GM19455 (cell line): ENCODE measurements at regions not wholly inside any gene's neighbourhood (a gene's known extent, or its start where the extent isn't known, plus 50 kb on each side); places are given as distances from the start of the nearest gene placed in this dataset.

Experiments used
- ATAC-seq: cut with Tn5 transposase; IDR thresholded peaks from one replicate; pipeline ENCODE4 v1.9.1; 2021; ENCODE audit not compliant: unreplicated experiment

DNA sequence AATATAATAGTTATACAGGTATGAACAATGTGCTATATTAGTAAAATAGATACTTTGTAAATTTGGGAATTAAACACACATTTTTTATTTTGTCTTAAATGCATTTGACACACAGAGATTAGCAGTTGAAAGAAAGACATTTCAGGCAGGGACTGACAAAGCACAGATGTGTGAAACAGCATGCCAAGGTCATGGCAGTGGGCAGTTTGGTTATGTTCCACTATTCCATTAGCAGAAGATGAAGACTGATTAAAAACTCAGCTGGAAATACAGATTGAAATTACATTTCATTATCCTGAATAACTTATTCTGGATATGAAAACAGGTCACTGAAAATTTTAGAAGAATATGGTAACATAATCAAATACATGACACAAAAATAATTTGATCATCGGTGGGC lies 669.8 kb upstream of the LRFN5 start:
- no peak for ATAC-seq

DNA sequence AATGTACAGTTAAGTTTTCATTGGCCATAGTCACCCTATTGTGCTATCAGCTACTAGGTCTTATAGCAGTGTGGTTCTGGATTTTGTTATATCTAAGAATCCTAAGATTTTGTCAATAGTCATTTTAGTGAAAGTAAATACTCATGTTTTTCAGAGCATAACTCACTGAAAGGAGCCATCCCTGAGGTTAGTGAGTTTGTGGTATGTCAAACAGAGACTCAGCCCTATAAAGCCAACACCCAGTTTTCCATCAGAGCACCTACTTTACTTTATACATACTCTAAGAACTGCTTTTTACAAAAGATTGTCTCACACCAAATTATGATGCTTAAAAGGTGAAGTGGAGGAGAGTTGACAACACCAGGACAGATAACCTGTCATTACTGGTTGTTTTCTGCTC lies 686.3 kb upstream of the LRFN5 start:
- no peak for ATAC-seq

DNA sequence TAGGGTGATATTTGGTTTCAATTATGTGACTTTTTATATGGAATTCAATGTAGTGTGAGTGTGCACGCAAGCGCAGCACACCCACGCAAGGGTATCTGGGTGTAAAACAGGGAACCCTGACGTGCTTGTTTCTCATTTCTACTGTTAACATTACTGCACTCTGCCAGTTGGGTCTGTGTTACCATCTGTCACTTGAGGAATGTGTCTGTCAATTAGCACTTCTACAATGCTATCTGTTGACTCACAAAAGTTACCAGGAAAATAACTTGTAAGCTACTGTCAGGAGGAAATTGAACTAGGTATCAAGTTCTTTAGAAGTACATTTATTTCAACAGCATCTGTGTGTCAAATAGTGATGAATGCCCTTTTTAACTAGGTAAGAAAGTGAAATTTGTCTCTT lies 695.5 kb upstream of the LRFN5 start:
- no peak for ATAC-seq

DNA sequence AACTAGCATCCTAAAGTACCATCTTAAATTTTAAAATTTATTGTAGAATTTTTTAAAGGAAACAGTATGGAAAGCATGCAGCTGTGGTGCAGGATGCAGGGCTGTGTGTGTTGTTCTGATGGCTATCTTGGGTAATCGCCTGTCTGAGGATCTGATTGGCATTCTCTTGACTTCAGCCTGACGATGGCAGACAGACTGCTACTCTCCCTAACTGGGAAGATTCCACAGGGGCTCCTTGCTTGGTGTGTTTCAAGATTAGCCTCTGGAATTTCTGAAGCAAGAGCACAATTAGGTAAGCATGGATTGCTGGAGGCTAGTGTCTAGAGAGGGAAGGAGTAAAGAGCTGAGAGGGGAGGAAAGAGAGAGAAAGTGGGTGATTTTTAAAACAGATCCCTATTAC lies 696.8 kb upstream of the LRFN5 start:
- ATAC-seq = no peak

DNA sequence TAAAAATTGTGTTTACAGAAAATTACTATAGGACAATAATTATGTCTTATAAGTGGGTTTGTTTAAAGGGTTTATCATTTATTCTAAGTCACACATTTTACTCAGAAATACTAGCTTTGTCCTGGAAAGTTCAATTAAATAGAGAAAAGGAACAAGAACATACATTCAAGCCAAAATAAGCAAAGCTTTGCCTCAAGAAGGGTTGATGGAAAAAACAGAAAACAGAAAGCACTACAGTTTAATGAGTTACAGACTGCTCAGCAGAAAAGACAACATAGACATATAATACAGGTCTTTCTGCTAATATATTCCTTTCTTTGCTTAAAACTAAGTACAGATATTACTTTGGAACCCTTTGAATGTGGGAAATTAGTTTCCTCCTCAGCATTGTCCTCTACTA lies 703.0 kb upstream of the LRFN5 start:
- ATAC-seq = no peak

DNA sequence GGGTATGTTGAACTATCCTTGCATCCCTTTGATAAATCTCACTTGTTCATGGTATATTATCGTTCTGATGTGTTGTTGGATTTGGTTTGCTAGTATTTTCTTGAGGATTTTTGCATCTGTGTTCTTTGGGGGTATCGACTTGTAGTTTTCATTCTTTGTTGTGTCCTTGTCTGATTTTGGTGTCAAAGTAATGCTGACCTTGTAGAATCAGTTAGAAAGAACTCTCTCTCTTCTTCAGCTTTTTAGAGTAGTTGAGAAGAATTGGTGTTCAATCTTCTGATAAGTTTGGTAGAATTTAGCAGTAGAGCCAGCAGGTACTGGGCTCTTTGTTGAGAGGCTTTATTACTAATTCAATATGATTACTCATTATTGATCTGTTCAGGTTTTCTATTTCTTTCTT lies 707.2 kb upstream of the LRFN5 start:
- no peak for ATAC-seq

DNA sequence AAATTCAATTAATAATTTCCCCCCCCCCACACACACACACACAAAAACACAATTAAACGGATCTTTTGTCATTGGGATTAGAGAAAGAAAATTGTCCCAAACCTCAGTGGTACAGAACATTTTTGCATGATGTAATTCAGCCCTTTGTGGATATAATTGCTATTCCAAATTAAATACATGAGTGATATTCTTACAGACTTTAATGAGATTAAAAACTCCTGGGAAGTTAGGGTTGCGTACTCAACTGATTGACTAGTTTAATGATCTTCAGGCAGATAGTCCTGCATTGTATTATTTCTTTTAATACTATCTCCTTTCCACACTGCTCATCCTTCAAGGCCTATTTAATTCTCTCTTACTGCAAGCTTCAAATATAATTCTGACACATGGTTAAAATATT lies 711.8 kb upstream of the LRFN5 start:
- ATAC-seq = no peak

DNA sequence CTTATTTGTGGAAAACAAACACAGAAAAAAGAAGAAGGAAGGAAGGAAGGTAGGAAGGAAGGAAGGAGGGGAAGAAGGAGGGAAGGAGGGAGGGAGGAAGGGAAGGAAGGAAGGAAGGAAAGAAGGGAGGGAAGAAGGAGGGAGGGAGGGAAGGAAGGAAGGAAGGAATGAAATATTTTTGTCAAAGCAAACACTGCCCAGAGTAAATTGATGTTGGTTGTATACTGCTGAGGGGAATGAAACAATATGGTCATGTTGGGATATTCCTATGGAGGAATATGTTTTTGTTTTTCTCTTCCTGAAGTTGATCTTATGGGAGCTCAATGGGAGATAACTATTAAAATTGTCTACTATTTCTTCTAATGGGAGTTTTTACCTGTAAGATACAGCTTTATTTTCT lies 717.5 kb upstream of the LRFN5 start:
- no peak for ATAC-seq

DNA sequence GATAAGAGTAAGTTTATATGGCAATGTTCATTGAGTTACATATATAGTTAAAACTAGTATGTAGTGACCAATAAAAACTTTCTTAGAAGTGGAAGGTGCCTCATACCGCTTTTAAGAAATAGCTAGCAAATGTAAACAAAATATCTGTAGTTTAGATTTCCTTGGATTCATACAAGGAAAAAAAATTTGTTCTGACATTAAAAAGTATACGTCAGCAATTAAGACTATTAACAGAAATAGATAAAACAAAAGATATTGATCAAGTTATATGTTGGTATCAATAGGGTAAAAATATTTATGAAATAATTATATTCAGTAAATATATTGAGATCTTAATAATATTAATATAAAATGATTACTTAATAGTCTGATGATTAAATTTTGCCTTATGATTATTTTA lies 718.8 kb upstream of the LRFN5 start:
- ATAC-seq = no peak

DNA sequence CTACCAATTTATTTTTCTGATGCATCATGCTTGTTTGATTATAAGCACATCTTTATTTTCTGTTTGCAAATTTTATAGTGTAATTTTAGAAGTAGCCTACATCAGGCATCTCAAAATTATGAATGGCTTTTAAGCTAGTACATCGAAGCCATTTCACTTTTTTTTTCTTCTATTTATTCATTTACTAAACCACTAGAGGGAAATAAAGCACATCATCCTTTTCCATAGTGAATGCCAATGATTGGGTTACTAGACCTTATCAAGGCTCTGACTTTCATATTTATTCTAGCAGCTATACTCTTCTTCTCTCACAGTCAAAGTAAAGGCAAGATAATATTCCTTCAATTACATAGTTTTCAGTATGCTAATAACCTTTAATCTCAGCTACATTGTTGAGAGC lies 736.4 kb upstream of the LRFN5 start:
- no peak for ATAC-seq

DNA sequence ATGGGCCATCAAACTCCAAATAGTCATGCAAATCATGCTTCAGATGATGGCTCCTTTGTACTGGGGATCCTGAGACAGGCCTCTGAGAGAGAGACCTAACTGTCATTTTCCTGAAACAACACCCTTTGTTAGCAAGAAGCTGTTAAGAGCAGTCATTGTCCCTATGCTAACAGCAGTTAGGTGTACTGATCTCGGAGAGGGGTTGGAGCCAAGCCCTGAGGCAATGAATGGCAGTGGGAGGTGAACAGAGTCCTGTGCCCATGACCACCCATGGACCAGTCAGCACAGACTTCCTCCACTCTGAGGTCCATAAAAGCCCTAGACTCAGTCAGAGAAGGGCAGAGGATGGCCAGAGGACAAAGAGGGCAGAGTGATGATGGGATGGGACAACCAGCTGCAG lies 747.6 kb upstream of the LRFN5 start:
- ATAC-seq = no peak

DNA sequence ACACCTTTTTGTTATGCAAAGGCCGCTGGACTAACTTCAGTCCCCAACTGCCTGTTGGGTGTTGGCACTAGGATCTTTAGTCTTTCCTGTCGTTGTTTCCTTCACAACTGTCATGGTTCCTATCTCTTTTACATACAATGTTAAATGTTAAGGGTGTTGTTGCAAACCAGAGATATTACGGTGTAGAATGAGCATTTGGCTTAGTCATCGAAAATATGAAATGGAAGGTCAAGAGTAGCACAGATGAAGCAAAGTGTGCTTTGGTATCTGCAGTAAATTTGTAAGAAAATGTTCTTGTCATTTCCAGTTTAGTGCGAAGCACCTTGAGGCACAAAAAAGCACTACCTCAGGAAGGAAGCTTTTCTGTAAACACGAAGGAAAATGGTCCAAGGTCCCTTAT lies 751.3 kb upstream of the LRFN5 start:
- no peak for ATAC-seq

DNA sequence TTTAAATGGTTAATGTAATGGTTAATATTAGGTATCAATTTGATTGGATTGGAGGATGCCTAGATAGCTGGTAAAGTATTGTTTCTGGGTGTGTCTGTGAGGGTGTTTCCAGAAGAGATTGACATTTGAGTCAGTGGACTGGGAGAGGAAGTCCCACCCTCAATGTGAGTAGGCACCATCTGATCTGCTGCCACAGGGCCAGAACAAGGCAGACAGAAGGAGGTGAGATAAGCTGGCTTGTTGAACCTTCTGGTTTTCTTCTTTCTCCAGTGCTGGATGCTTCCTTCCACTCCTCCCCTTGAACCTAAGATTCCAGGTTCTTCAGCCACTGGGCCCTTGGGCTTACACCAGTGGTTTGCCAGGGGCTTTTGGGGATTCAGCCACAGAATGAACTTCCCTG lies 756.5 kb upstream of the LRFN5 start:
- ATAC-seq = no peak

DNA sequence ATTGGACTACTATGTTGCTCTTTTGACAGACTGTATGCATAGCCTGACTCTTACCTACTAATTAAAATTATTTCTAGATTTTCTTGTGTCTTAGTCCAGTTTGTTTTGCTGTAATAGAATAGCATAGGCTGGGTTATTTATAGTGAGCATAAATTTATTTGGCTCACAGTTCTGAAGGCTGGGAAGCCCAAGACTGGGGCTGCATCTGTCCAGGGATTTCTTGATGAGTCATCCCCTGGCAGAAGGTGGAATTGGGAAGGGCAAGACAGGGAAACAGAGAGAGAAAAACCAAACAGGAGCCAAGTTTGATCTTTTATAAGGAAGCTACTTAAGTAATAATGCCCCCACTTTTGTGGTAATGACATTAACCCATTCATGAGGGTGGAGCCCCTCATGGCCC lies 759.2 kb upstream of the LRFN5 start:
- ATAC-seq = no peak

DNA sequence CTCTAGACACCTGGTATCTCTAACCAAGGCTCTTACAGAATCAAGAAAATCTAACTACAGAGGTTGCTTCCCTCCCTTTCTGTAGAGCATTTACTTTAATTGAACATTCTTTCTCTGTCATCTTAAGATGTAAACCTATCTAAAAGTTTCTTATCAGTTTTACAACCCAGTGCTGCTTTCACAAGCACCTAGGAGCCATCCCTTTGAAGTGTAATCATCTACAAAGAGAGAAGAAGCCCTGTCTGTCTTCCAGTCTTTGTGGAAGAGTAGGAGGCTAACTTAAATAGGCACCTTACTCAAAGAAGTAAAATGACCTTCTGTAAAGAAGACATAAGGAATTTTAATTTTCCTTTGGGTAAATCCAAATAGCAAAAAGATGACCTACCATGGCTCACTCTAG lies 763.9 kb upstream of the LRFN5 start:
- no peak for ATAC-seq

DNA sequence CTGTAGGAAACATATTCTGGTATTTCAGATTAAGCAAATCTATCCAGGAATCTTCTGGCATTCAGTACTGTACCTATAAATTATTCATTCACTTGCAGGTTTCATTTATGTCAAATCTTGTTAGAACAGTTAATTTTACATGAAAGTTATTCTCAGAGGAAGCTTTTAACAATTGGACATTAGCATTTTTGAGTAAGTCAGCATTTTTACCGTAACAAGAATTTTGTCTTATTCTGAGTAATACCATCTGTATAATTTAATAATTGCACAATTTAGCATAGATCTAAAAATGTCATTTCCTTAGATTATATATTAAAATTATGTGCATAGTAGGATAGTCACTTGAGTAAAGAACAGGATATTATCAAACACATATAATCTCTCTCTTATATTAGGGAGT lies 764.8 kb upstream of the LRFN5 start:
- ATAC-seq = no peak

DNA sequence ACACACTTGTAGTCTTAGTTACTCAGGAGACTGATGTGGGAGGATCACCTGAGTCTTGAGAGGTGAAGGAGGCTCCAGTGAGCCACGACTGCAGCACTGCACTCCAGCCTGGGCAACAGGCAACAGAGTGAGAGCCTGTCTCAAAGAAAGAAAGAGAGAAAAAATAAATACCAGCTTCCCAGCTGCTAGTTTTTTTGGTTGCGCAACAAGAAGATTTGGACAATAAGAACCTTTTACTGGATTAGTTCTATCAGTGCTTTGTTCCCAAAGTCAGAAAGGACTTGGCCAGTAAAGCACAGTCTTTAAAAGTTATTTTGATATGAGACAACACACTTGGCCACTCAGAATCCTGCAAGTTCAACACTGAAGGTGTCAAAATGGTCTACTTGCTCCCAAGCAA lies 768.1 kb upstream of the LRFN5 start:
- no peak for ATAC-seq

DNA sequence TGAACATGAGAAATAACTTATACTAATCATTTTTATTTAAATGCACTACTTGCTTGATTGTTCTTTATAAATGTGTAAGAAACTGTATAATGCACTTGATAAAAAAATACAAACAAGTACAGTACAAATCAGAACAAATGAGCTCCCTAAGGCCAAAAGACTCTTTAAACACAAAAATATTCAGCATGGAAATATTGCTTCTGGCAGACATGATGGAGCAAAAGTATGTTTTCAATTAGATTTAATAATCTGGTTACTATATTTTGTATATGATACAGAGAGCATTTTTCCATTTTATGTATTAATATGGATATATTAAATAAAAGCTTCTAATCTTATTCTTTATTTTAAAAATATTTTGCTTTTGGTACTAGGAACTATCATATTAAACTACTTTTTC lies 800.2 kb upstream of the LRFN5 start:
- no peak for ATAC-seq

DNA sequence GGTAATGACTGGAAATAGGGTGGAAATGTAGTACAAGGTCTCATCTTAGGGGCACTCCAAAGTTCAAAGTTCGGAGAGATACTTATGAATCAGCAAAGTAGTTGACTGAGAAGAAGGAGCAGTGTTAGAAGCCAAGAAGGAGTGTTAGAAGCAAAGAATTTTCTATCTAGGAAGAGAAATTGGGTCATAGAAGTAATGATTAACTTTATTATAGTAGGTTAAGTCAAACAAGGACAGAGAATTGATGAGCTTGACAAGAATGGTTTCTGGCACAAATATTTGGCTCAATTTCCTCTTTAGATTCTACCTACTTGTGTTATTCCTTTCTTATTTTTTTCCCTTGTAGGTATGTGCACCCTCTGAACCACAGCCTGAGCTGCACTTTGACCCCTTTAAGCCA lies 810.5 kb upstream of the LRFN5 start:
- no peak for ATAC-seq

DNA sequence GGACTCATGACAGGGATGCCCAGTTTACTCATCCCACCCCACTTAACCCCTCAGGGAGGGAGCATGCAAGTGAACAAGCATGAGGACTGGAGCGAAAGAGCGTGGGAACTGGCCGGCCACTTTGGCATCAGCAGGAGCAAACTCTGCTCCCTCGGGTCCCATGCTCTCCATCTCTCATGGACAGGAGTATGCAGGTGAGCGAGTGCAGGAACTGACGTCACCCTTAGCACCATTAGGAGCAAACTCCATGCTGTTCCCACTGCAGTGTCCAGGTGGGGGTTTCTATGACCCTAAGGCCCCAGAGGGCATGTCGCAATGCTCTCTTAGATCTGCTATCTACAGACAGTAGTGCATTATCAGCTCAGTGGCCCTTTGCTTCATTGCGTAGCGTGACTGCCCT lies 821.8 kb upstream of the LRFN5 start:
- no peak for ATAC-seq

DNA sequence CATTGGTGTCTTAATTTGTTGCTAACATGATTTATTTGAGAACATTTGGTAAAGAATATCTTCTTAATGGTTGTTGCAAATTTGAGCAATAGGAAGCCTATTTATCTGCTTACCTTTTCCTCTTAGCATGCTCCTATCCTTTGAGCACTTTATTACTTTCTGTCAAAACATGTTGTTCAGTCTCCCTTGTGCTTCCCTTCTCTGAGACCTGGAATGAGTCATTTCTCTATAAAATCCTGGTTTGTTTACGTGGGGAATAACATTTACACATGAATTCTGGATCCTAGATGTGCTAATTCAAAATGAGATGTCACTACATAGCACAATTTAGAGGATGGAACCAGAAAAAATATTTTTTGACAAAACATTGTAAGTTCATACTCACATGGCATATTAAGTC lies 844.0 kb upstream of the LRFN5 start:
- no peak for ATAC-seq

DNA sequence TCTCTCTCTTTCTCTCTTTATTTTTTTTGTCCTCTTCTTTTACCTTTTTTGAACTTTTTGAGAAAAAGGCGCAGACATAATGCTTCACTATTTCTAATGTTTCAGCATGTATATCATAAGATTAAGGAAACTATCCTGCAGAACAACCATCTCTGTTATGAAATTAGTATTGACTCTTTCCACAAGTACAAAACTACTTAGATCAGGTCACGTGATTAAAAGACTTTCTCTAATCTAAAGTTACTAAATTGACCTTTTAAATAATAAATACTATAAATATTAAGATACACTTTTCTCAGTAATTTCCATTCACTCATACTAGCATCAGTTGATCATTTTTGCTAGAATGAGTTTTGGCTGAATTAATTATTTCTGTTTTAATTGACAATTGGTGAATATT lies 844.5 kb upstream of the LRFN5 start:
- no peak for ATAC-seq

DNA sequence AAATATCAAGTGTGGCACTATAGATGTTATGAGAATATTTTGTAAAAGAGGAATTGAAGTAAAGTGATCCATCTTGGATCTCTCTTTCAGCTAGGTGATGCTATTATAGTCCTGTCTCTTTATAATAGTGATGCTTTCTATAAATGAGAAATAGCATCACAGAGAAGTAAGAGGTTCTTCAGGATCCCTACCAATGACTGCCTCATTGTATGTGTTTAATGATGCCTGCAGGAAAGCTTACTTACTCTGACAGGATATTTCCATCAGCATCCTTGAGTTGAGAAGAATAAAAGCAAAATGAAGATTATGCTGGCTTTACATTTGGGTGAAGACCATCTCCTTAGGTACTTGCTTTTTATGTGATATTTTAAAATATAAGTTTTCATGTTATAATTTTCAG lies 846.0 kb upstream of the LRFN5 start:
- no peak for ATAC-seq

DNA sequence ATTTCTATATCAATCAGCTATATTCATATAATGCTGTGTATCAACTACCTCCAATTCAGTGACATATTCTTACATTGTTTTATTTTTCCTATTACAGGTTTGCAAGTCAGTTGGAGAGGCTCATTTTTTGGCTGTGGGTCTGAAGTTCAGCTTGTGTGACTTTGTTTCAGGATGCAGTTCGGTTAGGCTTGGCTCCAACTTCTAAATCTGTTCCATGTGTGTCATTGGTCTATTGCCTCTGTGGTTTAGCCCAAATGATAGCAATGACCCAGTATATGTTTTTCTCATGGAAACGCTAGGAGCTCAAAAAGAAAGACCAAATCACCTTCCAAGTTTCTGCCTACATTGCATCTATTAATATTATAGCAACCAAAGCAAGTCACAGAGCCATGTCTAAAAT lies 848.6 kb upstream of the LRFN5 start:
- no peak for ATAC-seq
